ENCODE measurements at regions not wholly inside any gene's neighbourhood (a gene's known extent, or its start where the extent isn't known, plus 50 kb on each side); places are given as distances from the start of the nearest gene placed in this dataset.

DNA sequence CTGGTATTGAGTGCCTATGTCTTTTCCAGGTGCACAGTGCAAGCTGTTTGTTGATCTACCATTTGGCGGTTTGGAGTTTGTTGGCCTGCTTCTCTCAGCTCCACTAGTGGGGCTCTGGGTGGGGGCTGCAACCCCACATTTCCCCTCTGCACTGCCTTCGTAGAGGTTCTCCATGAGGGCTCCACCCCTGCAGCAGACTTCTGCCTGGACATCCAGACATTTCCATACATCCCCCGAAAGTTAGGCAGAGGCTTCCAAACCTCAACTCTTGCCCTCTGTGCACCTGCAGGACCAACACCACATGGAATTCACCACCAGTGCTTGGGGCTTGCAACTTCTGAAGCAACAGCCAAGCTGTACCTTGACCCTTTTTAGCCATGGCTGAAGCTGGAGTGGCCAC is 1024.1 kb downstream of the TMTC2 start:
- TF ChIP-seq, protein P1, sequence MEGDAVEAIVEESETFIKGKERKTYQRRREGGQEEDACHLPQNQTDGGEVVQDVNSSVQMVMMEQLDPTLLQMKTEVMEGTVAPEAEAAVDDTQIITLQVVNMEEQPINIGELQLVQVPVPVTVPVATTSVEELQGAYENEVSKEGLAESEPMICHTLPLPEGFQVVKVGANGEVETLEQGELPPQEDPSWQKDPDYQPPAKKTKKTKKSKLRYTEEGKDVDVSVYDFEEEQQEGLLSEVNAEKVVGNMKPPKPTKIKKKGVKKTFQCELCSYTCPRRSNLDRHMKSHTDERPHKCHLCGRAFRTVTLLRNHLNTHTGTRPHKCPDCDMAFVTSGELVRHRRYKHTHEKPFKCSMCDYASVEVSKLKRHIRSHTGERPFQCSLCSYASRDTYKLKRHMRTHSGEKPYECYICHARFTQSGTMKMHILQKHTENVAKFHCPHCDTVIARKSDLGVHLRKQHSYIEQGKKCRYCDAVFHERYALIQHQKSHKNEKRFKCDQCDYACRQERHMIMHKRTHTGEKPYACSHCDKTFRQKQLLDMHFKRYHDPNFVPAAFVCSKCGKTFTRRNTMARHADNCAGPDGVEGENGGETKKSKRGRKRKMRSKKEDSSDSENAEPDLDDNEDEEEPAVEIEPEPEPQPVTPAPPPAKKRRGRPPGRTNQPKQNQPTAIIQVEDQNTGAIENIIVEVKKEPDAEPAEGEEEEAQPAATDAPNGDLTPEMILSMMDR (IDR thresholded peaks at IDR 0.05) = no peak
- TF ChIP-seq BHLHE40 (IDR thresholded peaks at IDR 0.05; ENCODE audit: low read depth, low read length) (no peak), KDM1A (IDR thresholded peaks at IDR 0.05; ENCODE audit: low read depth) (no peak), POLR2A (IDR thresholded peaks at IDR 0.05; ENCODE audit: low read length) (no peak), NR3C1 (IDR thresholded peaks at IDR 0.05) (no peak), MYC (IDR thresholded peaks at IDR 0.05; ENCODE audit: borderline replicate concordance, low read length) (no peak), EP300 (IDR thresholded peaks at IDR 0.05) (no peak), ZSCAN20 (CRISPR knock-in tag; IDR thresholded peaks at IDR 0.05) (no peak), RAD21 (conservative IDR thresholded peaks at IDR 0.05 in 1 of 2, IDR thresholded peaks at IDR 0.05 in 1 of 2) (no peak), JUNB (IDR thresholded peaks at IDR 0.05) (no peak), ZFP36 (IDR thresholded peaks at IDR 0.05; ENCODE audit: borderline replicate concordance, partially characterized antibody) (no peak)
- TF ChIP-seq, protein P2, sequence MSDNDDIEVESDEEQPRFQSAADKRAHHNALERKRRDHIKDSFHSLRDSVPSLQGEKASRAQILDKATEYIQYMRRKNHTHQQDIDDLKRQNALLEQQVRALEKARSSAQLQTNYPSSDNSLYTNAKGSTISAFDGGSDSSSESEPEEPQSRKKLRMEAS (IDR thresholded peaks at IDR 0.05) = no peak
- TF ChIP-seq, protein P3, sequence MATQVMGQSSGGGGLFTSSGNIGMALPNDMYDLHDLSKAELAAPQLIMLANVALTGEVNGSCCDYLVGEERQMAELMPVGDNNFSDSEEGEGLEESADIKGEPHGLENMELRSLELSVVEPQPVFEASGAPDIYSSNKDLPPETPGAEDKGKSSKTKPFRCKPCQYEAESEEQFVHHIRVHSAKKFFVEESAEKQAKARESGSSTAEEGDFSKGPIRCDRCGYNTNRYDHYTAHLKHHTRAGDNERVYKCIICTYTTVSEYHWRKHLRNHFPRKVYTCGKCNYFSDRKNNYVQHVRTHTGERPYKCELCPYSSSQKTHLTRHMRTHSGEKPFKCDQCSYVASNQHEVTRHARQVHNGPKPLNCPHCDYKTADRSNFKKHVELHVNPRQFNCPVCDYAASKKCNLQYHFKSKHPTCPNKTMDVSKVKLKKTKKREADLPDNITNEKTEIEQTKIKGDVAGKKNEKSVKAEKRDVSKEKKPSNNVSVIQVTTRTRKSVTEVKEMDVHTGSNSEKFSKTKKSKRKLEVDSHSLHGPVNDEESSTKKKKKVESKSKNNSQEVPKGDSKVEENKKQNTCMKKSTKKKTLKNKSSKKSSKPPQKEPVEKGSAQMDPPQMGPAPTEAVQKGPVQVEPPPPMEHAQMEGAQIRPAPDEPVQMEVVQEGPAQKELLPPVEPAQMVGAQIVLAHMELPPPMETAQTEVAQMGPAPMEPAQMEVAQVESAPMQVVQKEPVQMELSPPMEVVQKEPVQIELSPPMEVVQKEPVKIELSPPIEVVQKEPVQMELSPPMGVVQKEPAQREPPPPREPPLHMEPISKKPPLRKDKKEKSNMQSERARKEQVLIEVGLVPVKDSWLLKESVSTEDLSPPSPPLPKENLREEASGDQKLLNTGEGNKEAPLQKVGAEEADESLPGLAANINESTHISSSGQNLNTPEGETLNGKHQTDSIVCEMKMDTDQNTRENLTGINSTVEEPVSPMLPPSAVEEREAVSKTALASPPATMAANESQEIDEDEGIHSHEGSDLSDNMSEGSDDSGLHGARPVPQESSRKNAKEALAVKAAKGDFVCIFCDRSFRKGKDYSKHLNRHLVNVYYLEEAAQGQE (IDR thresholded peaks at IDR 0.05) = no peak
- TF ChIP-seq, protein P4, sequence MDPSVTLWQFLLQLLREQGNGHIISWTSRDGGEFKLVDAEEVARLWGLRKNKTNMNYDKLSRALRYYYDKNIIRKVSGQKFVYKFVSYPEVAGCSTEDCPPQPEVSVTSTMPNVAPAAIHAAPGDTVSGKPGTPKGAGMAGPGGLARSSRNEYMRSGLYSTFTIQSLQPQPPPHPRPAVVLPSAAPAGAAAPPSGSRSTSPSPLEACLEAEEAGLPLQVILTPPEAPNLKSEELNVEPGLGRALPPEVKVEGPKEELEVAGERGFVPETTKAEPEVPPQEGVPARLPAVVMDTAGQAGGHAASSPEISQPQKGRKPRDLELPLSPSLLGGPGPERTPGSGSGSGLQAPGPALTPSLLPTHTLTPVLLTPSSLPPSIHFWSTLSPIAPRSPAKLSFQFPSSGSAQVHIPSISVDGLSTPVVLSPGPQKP (IDR thresholded peaks at IDR 0.05; ENCODE audit: low read depth, low read length) = no peak

Measured in A549 (cell line).